ENCODE measurements at regions not wholly inside any gene's neighbourhood (a gene's known extent, or its start where the extent isn't known, plus 50 kb on each side); places are given as distances from the start of the nearest gene placed in this dataset.

GRCh38 chr10:100656454-100656853 lies 88.9 kb upstream of the PAX2 start:
- TF ChIP-seq, protein P1, sequence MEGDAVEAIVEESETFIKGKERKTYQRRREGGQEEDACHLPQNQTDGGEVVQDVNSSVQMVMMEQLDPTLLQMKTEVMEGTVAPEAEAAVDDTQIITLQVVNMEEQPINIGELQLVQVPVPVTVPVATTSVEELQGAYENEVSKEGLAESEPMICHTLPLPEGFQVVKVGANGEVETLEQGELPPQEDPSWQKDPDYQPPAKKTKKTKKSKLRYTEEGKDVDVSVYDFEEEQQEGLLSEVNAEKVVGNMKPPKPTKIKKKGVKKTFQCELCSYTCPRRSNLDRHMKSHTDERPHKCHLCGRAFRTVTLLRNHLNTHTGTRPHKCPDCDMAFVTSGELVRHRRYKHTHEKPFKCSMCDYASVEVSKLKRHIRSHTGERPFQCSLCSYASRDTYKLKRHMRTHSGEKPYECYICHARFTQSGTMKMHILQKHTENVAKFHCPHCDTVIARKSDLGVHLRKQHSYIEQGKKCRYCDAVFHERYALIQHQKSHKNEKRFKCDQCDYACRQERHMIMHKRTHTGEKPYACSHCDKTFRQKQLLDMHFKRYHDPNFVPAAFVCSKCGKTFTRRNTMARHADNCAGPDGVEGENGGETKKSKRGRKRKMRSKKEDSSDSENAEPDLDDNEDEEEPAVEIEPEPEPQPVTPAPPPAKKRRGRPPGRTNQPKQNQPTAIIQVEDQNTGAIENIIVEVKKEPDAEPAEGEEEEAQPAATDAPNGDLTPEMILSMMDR (IDR thresholded peaks at IDR 0.05; ENCODE audit: unreplicated experiment in 3 of 3) = no peak
- H3K27me3 Mint-ChIP-seq (ENCODE audit: low read depth) = peaks cover 88% of the 10 kb centered on the region
- H3K27ac Mint-ChIP-seq = no peak overlapping the region
- no peaks in the 10 kb centered on the region for H3K36me3 Mint-ChIP-seq (ENCODE audit: low read depth)
- peak overlapping the region in 1 of 3 experiments; percentile 28 for H3K4me3 Mint-ChIP-seq
- peaks cover 19% of the 10 kb centered on the region for H3K4me1 Mint-ChIP-seq
- peaks cover 7% of the 10 kb centered on the region for H3K9me3 Mint-ChIP-seq

GRCh38 chr10:100658269-100658668 lies 87.1 kb upstream of the PAX2 start:
- H3K9me3 Mint-ChIP-seq = peaks cover 4% of the 10 kb centered on the region
- H3K36me3 Mint-ChIP-seq (ENCODE audit: low read depth) = no peaks in the 10 kb centered on the region
- TF ChIP-seq, protein P1 (IDR thresholded peaks at IDR 0.05; ENCODE audit: unreplicated experiment in 3 of 3) = no peak
- peaks cover 12% of the 10 kb centered on the region for H3K4me1 Mint-ChIP-seq
- peaks cover 89% of the 10 kb centered on the region for H3K27me3 Mint-ChIP-seq (ENCODE audit: low read depth)
- no peak overlapping the region for H3K27ac Mint-ChIP-seq
- H3K4me3 Mint-ChIP-seq = no peak overlapping the region

DNA sequence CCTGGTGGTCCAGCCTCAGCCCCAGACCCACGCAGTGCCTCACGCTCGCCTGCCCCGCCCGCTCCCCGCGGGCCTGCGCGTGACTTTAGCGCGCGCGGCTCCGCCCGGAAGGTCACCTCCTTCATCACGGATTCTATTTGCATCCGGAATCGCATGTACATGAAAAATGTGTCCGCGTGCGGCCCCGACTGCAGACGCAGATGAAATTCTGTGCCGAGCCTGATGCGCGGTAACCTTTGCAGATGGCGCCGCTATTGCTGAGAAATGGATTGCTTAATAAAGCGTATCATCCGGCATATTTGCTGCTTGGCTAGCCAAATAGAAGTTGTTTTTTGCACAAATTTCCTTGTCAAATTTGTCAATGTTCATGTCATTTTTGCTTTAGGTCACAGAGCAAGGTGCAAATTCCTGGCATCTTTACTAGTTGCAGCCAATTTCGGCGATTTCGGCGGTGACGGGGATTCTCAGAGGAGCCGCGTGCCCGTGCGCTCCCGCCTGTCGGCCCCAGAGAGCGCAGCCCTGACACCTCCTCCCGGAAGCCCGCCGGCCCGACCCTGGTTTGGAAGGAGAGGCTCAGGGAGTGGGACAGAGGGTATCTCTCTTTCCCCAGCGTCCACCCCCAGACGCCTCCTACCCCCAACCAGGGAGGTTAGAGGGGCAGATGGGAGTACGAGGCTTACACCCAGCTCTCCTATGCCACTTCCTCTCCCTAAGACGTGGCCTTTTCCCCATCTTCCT lies 85.9 kb upstream of the PAX2 start:
- no peak overlapping the region for H3K27ac Mint-ChIP-seq
- H3K4me3 Mint-ChIP-seq = no peak overlapping the region
- H3K4me1 Mint-ChIP-seq = peaks cover 8% of the 10 kb centered on the region
- H3K9me3 Mint-ChIP-seq = peaks cover 4% of the 10 kb centered on the region
- TF ChIP-seq, protein P1 (IDR thresholded peaks at IDR 0.05; ENCODE audit: unreplicated experiment in 3 of 3) = no peak
- H3K36me3 Mint-ChIP-seq (ENCODE audit: low read depth) = no peaks in the 10 kb centered on the region
- peaks cover 91% of the 10 kb centered on the region for H3K27me3 Mint-ChIP-seq (ENCODE audit: low read depth)

- H3K9me3 Mint-ChIP-seq = peaks cover 4% of the 10 kb centered on the region
- TF ChIP-seq, protein P1 (IDR thresholded peaks at IDR 0.05; ENCODE audit: unreplicated experiment in 3 of 3) = no peak
- no peak overlapping the region for H3K4me3 Mint-ChIP-seq
- peaks cover 91% of the 10 kb centered on the region for H3K27me3 Mint-ChIP-seq (ENCODE audit: low read depth)
- no peaks in the 10 kb centered on the region for H3K36me3 Mint-ChIP-seq (ENCODE audit: low read depth)
- peaks cover 3% of the 10 kb centered on the region for H3K4me1 Mint-ChIP-seq
- H3K27ac Mint-ChIP-seq = no peak overlapping the region
These were observed 85.0 kb upstream of the PAX2 start for GRCh38 chr10:100660365-100660764.

- Mint-ChIP-seq H3K4me3 (no peak overlapping the region), H3K4me1 (no peaks in the 10 kb centered on the region), H3K27ac (no peak overlapping the region), H3K36me3 (ENCODE audit: low read depth) (no peaks in the 10 kb centered on the region), H3K27me3 (ENCODE audit: low read depth) (peaks cover 88% of the 10 kb centered on the region), H3K9me3 (peaks cover 4% of the 10 kb centered on the region)
- TF ChIP-seq, protein P1 (IDR thresholded peaks at IDR 0.05; ENCODE audit: unreplicated experiment in 3 of 3) = no peak
These were observed 84.4 kb upstream of the PAX2 start for GRCh38 chr10:100660945-100661344.

- Mint-ChIP-seq H3K36me3 (ENCODE audit: low read depth) (no peaks in the 10 kb centered on the region), H3K9me3 (peaks cover 4% of the 10 kb centered on the region), H3K4me3 (no peak overlapping the region), H3K4me1 (no peaks in the 10 kb centered on the region), H3K27ac (no peak overlapping the region), H3K27me3 (ENCODE audit: low read depth) (peaks cover 90% of the 10 kb centered on the region)
- TF ChIP-seq, protein P1 (IDR thresholded peaks at IDR 0.05; ENCODE audit: unreplicated experiment in 3 of 3) = no peak
These were observed 83.9 kb upstream of the PAX2 start for GRCh38 chr10:100661520-100661919.
